ENCODE measurements at regions not wholly inside any gene's neighbourhood (a gene's known extent, or its start where the extent isn't known, plus 50 kb on each side); places are given as distances from the start of the nearest gene placed in this dataset.

GRCh38 chr7:156116514-156117215, 304.4 kb upstream of the SHH start:
- in situ Hi-C loops (cut with MboI; ENCODE audit: low sequenced_read_pairs) (no loop called here), intact Hi-C loops (cut with micrococcal nuclease) (no loop called here), dilution Hi-C loops (cut with HindIII; ENCODE audit: low sequenced_read_pairs, unreplicated experiment) (no loop called here)
- H3K27me3 ChIP-seq (ENCODE audit: control insufficient read depth, insufficient read depth, low read length), result no peaks in the 10 kb centered on the region
- H2BK5ac ChIP-seq (ENCODE audit: low read depth, low read length, poor library complexity, severe bottlenecking), result no peak overlapping the region
- H3K14ac ChIP-seq (replicated peaks; ENCODE audit: low read depth, low read length), result no peak overlapping the region
- H3K9ac ChIP-seq (ENCODE audit: low read depth, low read length), result no peak overlapping the region
- no peaks in the 10 kb centered on the region for H3K79me1 ChIP-seq (ENCODE audit: low read depth in 1 of 2, low read length in 2 of 2)
- H3K4ac ChIP-seq (ENCODE audit: low read depth, low read length), result no peak overlapping the region
- no peaks in the 10 kb centered on the region for H4K20me1 ChIP-seq (ENCODE audit: insufficient read depth, low read length)
- H4K91ac ChIP-seq (ENCODE audit: insufficient read depth, low read depth, low read length), result no peak overlapping the region
- H3K4me2 ChIP-seq (ENCODE audit: low read depth, low read length), result no peak overlapping the region
- ATAC-seq (ENCODE audit: low read depth), result no peak
- H3K4me3 ChIP-seq (ENCODE audit: insufficient read depth, low read depth, low read length), result no peak overlapping the region
- H3K27ac ChIP-seq (ENCODE audit: insufficient read depth, low read length), result no peak overlapping the region
- H2BK120ac ChIP-seq (ENCODE audit: low read depth, low read length), result no peak overlapping the region
- no peaks in the 10 kb centered on the region for H3K4me1 ChIP-seq (ENCODE audit: control insufficient read depth, insufficient read depth, low read length)
- no peak overlapping the region for H3K18ac ChIP-seq (ENCODE audit: low read depth, low read length)
- no peak overlapping the region for H4K5ac ChIP-seq (ENCODE audit: low read depth, low read length)
- TF ChIP-seq CHD1 (IDR thresholded peaks at IDR 0.05; ENCODE audit: low read depth, low read length) (no peak), POLR2A (IDR thresholded peaks at IDR 0.05; ENCODE audit: low read depth, low read length) (no peak), MXI1 (IDR thresholded peaks at IDR 0.05; ENCODE audit: borderline replicate concordance, low read depth, low read length) (no peak)
- TF ChIP-seq, protein P1, sequence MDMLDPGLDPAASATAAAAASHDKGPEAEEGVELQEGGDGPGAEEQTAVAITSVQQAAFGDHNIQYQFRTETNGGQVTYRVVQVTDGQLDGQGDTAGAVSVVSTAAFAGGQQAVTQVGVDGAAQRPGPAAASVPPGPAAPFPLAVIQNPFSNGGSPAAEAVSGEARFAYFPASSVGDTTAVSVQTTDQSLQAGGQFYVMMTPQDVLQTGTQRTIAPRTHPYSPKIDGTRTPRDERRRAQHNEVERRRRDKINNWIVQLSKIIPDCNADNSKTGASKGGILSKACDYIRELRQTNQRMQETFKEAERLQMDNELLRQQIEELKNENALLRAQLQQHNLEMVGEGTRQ (IDR thresholded peaks at IDR 0.05; ENCODE audit: low read depth, low read length), result no peak
- TF ChIP-seq, protein P2, sequence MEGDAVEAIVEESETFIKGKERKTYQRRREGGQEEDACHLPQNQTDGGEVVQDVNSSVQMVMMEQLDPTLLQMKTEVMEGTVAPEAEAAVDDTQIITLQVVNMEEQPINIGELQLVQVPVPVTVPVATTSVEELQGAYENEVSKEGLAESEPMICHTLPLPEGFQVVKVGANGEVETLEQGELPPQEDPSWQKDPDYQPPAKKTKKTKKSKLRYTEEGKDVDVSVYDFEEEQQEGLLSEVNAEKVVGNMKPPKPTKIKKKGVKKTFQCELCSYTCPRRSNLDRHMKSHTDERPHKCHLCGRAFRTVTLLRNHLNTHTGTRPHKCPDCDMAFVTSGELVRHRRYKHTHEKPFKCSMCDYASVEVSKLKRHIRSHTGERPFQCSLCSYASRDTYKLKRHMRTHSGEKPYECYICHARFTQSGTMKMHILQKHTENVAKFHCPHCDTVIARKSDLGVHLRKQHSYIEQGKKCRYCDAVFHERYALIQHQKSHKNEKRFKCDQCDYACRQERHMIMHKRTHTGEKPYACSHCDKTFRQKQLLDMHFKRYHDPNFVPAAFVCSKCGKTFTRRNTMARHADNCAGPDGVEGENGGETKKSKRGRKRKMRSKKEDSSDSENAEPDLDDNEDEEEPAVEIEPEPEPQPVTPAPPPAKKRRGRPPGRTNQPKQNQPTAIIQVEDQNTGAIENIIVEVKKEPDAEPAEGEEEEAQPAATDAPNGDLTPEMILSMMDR (conservative IDR thresholded peaks at IDR 0.05; ENCODE audit: low read depth, low read length), result no peak
- no peak overlapping the region for H2BK20ac ChIP-seq (ENCODE audit: low read depth, low read length)
- peaks cover 25% of the 10 kb centered on the region for H3K9me3 ChIP-seq (ENCODE audit: control insufficient read depth, insufficient read depth, low read length)
- POLR2A ChIA-PET (ENCODE audit: unreplicated experiment), result no interaction called here
- no peak overlapping the region for H2BK15ac ChIP-seq (ENCODE audit: low read depth, low read length)
- no peak overlapping the region for H3K56ac ChIP-seq (ENCODE audit: extremely low read depth, insufficient read depth, low read length)
- no TSS peak for BruUV-seq (replicated peaks)
- H3K23ac ChIP-seq (ENCODE audit: low read depth, low read length), result no peak overlapping the region
- no peaks in the 10 kb centered on the region for H3K36me3 ChIP-seq (ENCODE audit: control insufficient read depth, insufficient read depth, low read length)
- no peak overlapping the region for H2AK5ac ChIP-seq (ENCODE audit: low read depth, low read length)
- no peak for DNase-seq
- no peaks in the 10 kb centered on the region for H3K9me1 ChIP-seq (ENCODE audit: insufficient read depth, low read length)
- no peak overlapping the region for H4K8ac ChIP-seq (ENCODE audit: low read depth in 2 of 2, low read length in 2 of 2)
- H2AFZ ChIP-seq (replicated peaks; ENCODE audit: low read length, poor library complexity), result no peak overlapping the region
- no CpG with 5 or more reads among the region's 12 CpGs for WGBS, 2 experiments (ENCODE audit: extremely low coverage in 2 of 2, insufficient read length in 1 of 2)
- CTCF ChIA-PET, result no interaction called here
- H2AK9ac ChIP-seq (replicated peaks; ENCODE audit: low read depth, low read length, poor library complexity), result no peak overlapping the region
